Gastroesophageal sphincter (tissue), 4 donors: ENCODE measurements at regions not wholly inside any gene's neighbourhood (a gene's known extent, or its start where the extent isn't known, plus 50 kb on each side); places are given as distances from the start of the nearest gene placed in this dataset.
"Not testable (repeated sequence)": the region's sequence is repeated elsewhere in the genome, so short reads cannot be mapped to it uniquely, and the experiment has no call there.

Source experiments
- ATAC-seq: fragments of 150-250 bp; one replicate; pipeline ENCODE4 v1.9.1; 2016; ENCODE audit warnings: mild to moderate bottlenecking, moderate library complexity
- H3K27ac ChIP-seq, 4 donors: fragments of 200-600 bp; sonication (generic) in 3 of 4; 1 replicate in 3 of 4; 2 replicates in 1 of 4; pipeline ENCODE4 v1.5.1; 2016 to 2019
- H3K27me3 ChIP-seq: fragments of 200-600 bp; sonication (generic); one replicate; pipeline ENCODE4 v1.5.1; 2019
- H3K36me3 ChIP-seq, 2 donors: fragments of 200-600 bp; sonication (generic); one replicate each; pipeline ENCODE4 v1.5.1; 2019; ENCODE audit warnings: control low read depth in 1 of 2
- H3K4me1 ChIP-seq, 3 donors: fragments of 200-600 bp; sonication (generic); 1 replicate in 2 of 3; 2 replicates in 1 of 3; pipeline ENCODE4 v1.5.1; 2016 to 2019; ENCODE audit warnings: control low read depth in 2 of 3
- H3K4me3 ChIP-seq, 2 donors: fragments of 200-600 bp; sonication (generic); one replicate each; pipeline ENCODE4 v1.5.1; 2019; ENCODE audit warnings: mild to moderate bottlenecking in 1 of 2, moderate library complexity in 1 of 2
- H3K9me3 ChIP-seq, 3 donors: fragments of 200-600 bp; sonication (generic); one replicate each; pipeline ENCODE4 v1.5.1; 2017 to 2019; ENCODE audit warnings: control low read depth in 2 of 3
- EP300 ChIP-seq: sonication (generic); formaldehyde crosslinking; IDR thresholded peaks from one replicate; pipeline ENCODE4 v1.6.1; 2017; ENCODE audit warnings: antibody characterized with exemption, mild to moderate bottlenecking
- POLR2A ChIP-seq, 2 donors: fragments of 450-650 bp; IDR thresholded peaks; one replicate each; pipeline ENCODE4 v1.6.1; 2017; ENCODE audit warnings: antibody characterized with exemption in 2 of 2, mild to moderate bottlenecking in 2 of 2, moderate library complexity in 1 of 2
- POLR2AphosphoS5 ChIP-seq: sonication (generic); formaldehyde crosslinking; IDR thresholded peaks from one replicate; pipeline ENCODE4 v1.6.1; 2017; ENCODE audit warnings: antibody characterized with exemption
- WGBS, 2 donors: methylation state at CpG; one replicate each; pipeline ENCODE4 v1.1.5; 2018; ENCODE audit warnings: low coverage in 1 of 2; 5-methylcytosine and 5-hydroxymethylcytosine counted together
- TF ChIP-seq, protein P1 (sequence below), 4 experiments: fragments of 200-600 bp in 2 of 4; fragments of 450-650 bp in 2 of 4; sonication (generic) in 1 of 4; IDR thresholded peaks; one replicate each; pipeline ENCODE4 v1.5.1; 2017 to 2019; ENCODE audit warnings: antibody characterized with exemption in 4 of 4, mild to moderate bottlenecking in 2 of 4, moderate library complexity in 2 of 4

DNA sequence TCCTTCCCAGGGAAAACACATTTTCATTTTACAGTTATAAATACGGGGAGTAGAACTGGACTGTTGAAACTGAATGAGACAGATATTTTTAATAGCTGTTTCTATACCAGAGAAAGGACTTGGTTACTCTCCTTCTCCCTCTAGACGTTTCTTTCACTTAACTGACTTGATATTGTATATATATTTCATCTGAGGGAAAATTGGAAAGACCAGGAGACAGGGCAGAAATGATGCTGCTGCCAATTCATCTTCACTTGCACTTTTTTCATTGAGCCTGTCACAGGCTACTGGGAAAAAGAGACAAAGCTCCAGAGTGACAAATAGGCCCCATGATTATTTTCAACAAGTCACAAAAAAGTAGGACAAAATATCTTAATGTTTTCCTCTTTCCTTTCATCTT, 636.0 kb upstream of the TPK1 start:
- TF ChIP-seq, protein P1, sequence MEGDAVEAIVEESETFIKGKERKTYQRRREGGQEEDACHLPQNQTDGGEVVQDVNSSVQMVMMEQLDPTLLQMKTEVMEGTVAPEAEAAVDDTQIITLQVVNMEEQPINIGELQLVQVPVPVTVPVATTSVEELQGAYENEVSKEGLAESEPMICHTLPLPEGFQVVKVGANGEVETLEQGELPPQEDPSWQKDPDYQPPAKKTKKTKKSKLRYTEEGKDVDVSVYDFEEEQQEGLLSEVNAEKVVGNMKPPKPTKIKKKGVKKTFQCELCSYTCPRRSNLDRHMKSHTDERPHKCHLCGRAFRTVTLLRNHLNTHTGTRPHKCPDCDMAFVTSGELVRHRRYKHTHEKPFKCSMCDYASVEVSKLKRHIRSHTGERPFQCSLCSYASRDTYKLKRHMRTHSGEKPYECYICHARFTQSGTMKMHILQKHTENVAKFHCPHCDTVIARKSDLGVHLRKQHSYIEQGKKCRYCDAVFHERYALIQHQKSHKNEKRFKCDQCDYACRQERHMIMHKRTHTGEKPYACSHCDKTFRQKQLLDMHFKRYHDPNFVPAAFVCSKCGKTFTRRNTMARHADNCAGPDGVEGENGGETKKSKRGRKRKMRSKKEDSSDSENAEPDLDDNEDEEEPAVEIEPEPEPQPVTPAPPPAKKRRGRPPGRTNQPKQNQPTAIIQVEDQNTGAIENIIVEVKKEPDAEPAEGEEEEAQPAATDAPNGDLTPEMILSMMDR (IDR thresholded peaks at IDR 0.05): no peak
- H3K9me3 ChIP-seq: no peaks in the 10 kb centered on the region
- 0 to 29% methylated on average over 1 to 2 of the region's 2 CpGs for WGBS, 2 donors

DNA sequence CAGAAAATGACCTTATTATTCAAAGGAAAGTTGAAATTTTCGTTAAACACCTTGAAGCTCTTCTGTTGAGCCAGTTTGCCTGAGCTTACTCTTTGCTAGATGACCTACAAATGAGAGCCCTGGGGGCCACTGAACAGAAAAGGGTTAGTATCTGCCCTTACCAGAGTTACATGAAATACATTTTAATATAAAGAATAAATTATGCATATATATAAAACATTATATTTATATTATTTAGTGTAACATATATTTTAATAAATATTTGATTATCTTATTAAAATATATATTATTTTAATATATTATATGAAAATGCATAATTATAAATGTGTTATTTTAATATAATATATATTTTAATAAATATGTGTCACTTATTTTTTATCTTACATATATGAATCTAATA, 628.4 kb upstream of the TPK1 start:
- ATAC-seq: no peak
- 86 to 92% methylated on average over 1 of the region's 1 CpG for WGBS, 2 donors
- no peak for TF ChIP-seq EP300
- TF ChIP-seq, protein P1 (IDR thresholded peaks at IDR 0.05): no peak
- no peak for TF ChIP-seq POLR2A (IDR thresholded peaks at IDR 0.05)
- no peak for TF ChIP-seq POLR2AphosphoS5
- Histone ChIP-seq H3K27me3 (no peaks in the 10 kb centered on the region), H3K4me1 (no peaks in the 10 kb centered on the region), H3K9me3 (no peaks in the 10 kb centered on the region), H3K4me3 (no peak overlapping the region), H3K27ac (no peak overlapping the region), H3K36me3 (no peaks in the 10 kb centered on the region)

More for the DNA sequence above, 636.0 kb upstream of the TPK1 start:
- Histone ChIP-seq H3K4me1 (no peaks in the 10 kb centered on the region), H3K4me3 (no peak overlapping the region), H3K36me3 (no peaks in the 10 kb centered on the region), H3K27me3 (no peaks in the 10 kb centered on the region), H3K27ac (no peak overlapping the region)
- ATAC-seq: no peak

DNA sequence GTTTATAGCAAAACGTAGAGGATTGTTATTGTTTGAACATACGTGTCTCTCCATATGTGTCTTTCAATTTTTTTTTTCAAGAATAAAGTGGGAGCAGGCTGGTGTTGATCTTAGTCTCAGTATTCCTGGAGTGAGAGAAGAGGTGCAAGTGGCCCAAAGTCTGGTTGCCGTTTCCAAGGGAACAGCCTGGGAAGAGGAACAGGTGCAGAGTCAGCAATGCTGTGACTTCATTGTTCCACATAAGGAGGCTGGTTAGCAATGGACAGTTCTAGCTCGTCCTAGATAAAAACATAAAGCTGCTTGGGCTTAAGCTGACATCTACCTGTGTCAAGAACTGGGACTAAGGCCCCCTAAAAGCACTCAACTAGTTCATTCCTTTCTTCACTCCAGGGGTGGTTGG, 626.6 kb upstream of the TPK1 start:
- Histone ChIP-seq H3K4me1 (no peaks in the 10 kb centered on the region), H3K9me3 (no peaks in the 10 kb centered on the region), H3K27me3 (no peaks in the 10 kb centered on the region), H3K4me3 (no peak overlapping the region), H3K27ac (no peak overlapping the region), H3K36me3 (no peaks in the 10 kb centered on the region)
- WGBS, 2 donors: 60 to 74% methylated on average over 3 to 4 of the region's 4 CpGs
- no peak for ATAC-seq
- TF ChIP-seq POLR2A (IDR thresholded peaks at IDR 0.05) (no peak), POLR2AphosphoS5 (no peak), EP300 (no peak)
- TF ChIP-seq, protein P1 (IDR thresholded peaks at IDR 0.05): no peak

- TF ChIP-seq POLR2AphosphoS5 (no peak), POLR2A (IDR thresholded peaks at IDR 0.05) (no peak), EP300 (no peak)
- TF ChIP-seq, protein P1 (IDR thresholded peaks at IDR 0.05): no peak
- Histone ChIP-seq H3K27ac (no peak overlapping the region), H3K36me3 (no peaks in the 10 kb centered on the region), H3K4me3 (no peak overlapping the region), H3K4me1 (no peaks in the 10 kb centered on the region), H3K27me3 (no peaks in the 10 kb centered on the region), H3K9me3 (no peaks in the 10 kb centered on the region)
- 66 to 90% methylated on average over 6 to 7 of the region's 7 CpGs for WGBS, 2 donors
- ATAC-seq: no peak
Measured at GRCh38 chr7:145434811-145435210, 599.0 kb upstream of the TPK1 start.

DNA sequence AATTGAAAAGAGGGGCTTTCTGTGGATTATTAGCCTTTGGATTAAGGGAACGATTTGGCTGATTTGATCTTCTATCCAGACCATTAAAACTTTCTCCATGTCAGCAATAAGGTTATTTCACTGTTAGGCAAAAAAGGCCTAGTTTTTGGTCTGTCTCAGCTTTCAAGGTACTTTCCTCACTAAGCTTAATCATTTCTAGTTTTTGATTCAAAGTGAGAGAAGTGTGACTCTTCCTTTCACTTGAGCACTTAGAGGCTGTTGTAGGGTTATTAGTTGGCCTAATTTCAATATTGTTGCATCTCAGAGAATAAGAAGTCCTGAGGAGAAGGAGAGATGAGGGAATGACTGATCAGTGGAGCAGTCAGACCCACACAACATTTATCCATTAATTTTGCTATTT, 596.0 kb upstream of the TPK1 start:
- Histone ChIP-seq H3K36me3 (no peaks in the 10 kb centered on the region), H3K27me3 (no peaks in the 10 kb centered on the region), H3K9me3 (no peaks in the 10 kb centered on the region)

GRCh38 chr7:145418481-145418880, 582.6 kb upstream of the TPK1 start:
- H3K36me3 ChIP-seq, H3K27me3 ChIP-seq, H3K4me3 ChIP-seq, ATAC-seq, H3K27ac ChIP-seq, H3K4me1 ChIP-seq, H3K9me3 ChIP-seq: not testable (repeated sequence)
- WGBS, 2 donors: no CpG with 5 or more reads among the region's 8 CpGs

More for the DNA sequence above, 596.0 kb upstream of the TPK1 start:
- TF ChIP-seq, protein P1 (IDR thresholded peaks at IDR 0.05): no peak
- no peak for TF ChIP-seq POLR2A (IDR thresholded peaks at IDR 0.05)
- 90 to 100% methylated on average over 1 of the region's 1 CpG for WGBS, 2 donors
- H3K27ac ChIP-seq: no peak overlapping the region
- ATAC-seq: no peak
- no peak overlapping the region for H3K4me3 ChIP-seq
- H3K4me1 ChIP-seq: no peaks in the 10 kb centered on the region
